ENCODE measurements at regions not wholly inside any gene's neighbourhood (a gene's known extent, or its start where the extent isn't known, plus 50 kb on each side); places are given as distances from the start of the nearest gene placed in this dataset.

GRCh38 chr7:148944935-148945934 is 61.1 kb upstream of the EZH2 start:
- DNase-seq (ENCODE audit: low spot score) (no peak), ATAC-seq (no peak)
- no peaks in the 10 kb centered on the region; the same call in 1 of the 2 replicates for H3K4me1 ChIP-seq (ENCODE audit: insufficient read depth)
- no peaks in the 10 kb centered on the region for H3K9me3 Mint-ChIP-seq
- H3K79me2 ChIP-seq (replicated peaks; ENCODE audit: insufficient read depth), result no peaks in the 10 kb centered on the region
- TF ChIP-seq ZNF331 (CRISPR knock-in tag; IDR thresholded peaks at IDR 0.05; ENCODE audit: low read depth) (no peak), EZH2 (IDR thresholded peaks at IDR 0.05; ENCODE audit: low read depth, unreplicated experiment) (no peak), ZNF462 (CRISPR knock-in tag; IDR thresholded peaks at IDR 0.05) (no peak), CTCF (conservative IDR thresholded peaks at IDR 0.05; ENCODE audit: low read depth in 2 of 2) (no peak), STAT1 (IDR thresholded peaks at IDR 0.05; ENCODE audit: unreplicated experiment) (no peak), REST (IDR thresholded peaks at IDR 0.05; ENCODE audit: unreplicated experiment) (no peak), POLR2AphosphoS5 (IDR thresholded peaks at IDR 0.05; ENCODE audit: low read depth) (no peak), CREB1 (CRISPR knock-in tag; IDR thresholded peaks at IDR 0.05; ENCODE audit: low read depth) (no peak), ETS1 (IDR thresholded peaks at IDR 0.05) (no peak), ZNF114 (CRISPR knock-in tag; IDR thresholded peaks at IDR 0.05) (no peak), JUNB (IDR thresholded peaks at IDR 0.05; ENCODE audit: unreplicated experiment) (no peak), NANOG (IDR thresholded peaks at IDR 0.05; ENCODE audit: borderline replicate concordance) (no peak)
- H3K4me3 ChIP-seq, result no peak overlapping the region
- H3K4me1 Mint-ChIP-seq, result peaks cover 5% of the 10 kb centered on the region; the same call in 2 of the 3 replicates
- peaks cover 10% of the 10 kb centered on the region; the same call in 1 of the 2 replicates for H3F3A ChIP-seq (replicated peaks; ENCODE audit: low read depth)
- H3K27me3 Mint-ChIP-seq (ENCODE audit: insufficient read depth, low read depth, poor library complexity), result peaks cover 17% of the 10 kb centered on the region
- H3K4me2 ChIP-seq, result no peak overlapping the region
- H3K4me3 Mint-ChIP-seq, result no peak overlapping the region
- no peaks in the 10 kb centered on the region for H3K27me3 ChIP-seq (ENCODE audit: insufficient read depth)
- H3K36me3 ChIP-seq (ENCODE audit: insufficient read depth), result no peaks in the 10 kb centered on the region
- H3K27ac Mint-ChIP-seq, result no peak overlapping the region
- H3K27ac ChIP-seq (ENCODE audit: low read depth), result no peak overlapping the region; the same call in 1 of the 2 replicates
- no peak overlapping the region for H2AFZ ChIP-seq
- H3K9me2 ChIP-seq (ENCODE audit: insufficient read depth), result no peaks in the 10 kb centered on the region
- H4K20me1 ChIP-seq (replicated peaks; ENCODE audit: insufficient read depth), result no peaks in the 10 kb centered on the region
- H3K36me3 Mint-ChIP-seq (ENCODE audit: low read depth), result no peaks in the 10 kb centered on the region
